ENCODE measurements at regions not wholly inside any gene's neighbourhood (a gene's known extent, or its start where the extent isn't known, plus 50 kb on each side); places are given as distances from the start of the nearest gene placed in this dataset.

- Histone ChIP-seq H3K27me3 (ENCODE audit: insufficient read depth, low read length) (no peaks in the 10 kb centered on the region; the same call in 1 of the 2 replicates), H2BK20ac (ENCODE audit: low read depth, low read length, poor library complexity, severe bottlenecking) (no peak overlapping the region), H2BK5ac (ENCODE audit: insufficient read length, low read length) (no peak overlapping the region), H4K20me1 (ENCODE audit: control insufficient read depth, insufficient read depth, insufficient read length) (no peaks in the 10 kb centered on the region), H3K27ac (ENCODE audit: insufficient read length, low read depth, low read length) (no peak overlapping the region), H3K79me2 (ENCODE audit: insufficient read depth, low read length) (no peaks in the 10 kb centered on the region), H3K4me2 (ENCODE audit: insufficient read depth, insufficient read length, low read length) (no peak overlapping the region), H2AK5ac (ENCODE audit: insufficient read length, low read length) (no peak overlapping the region), H4K8ac (replicated peaks; ENCODE audit: insufficient read length, low read depth, low read length) (no peak overlapping the region), H3K56ac (ENCODE audit: insufficient read length, low read depth, low read length) (no peak overlapping the region), H3K14ac (ENCODE audit: insufficient read depth, low read length) (no peak overlapping the region), H2BK15ac (ENCODE audit: low read depth, low read length) (no peak overlapping the region), H3K9ac (ENCODE audit: extremely low read depth, insufficient read length, low read length) (no peak overlapping the region), H3K4me1 (ENCODE audit: insufficient read depth, low read length) (no peaks in the 10 kb centered on the region), H2BK120ac (ENCODE audit: low read depth, low read length, poor library complexity, severe bottlenecking) (no peak overlapping the region), H3K9me3 (ENCODE audit: control insufficient read depth, low read depth, low read length) (no peaks in the 10 kb centered on the region), H3K4ac (ENCODE audit: low read depth, low read length) (no peak overlapping the region), H2BK12ac (ENCODE audit: insufficient read length, low read depth, low read length) (no peak overlapping the region), H3T11ph (ENCODE audit: low read length) (no peak overlapping the region), H2AFZ (ENCODE audit: low read length) (no peak overlapping the region), H4K91ac (ENCODE audit: insufficient read length, low read depth, low read length) (no peak overlapping the region), H3K23me2 (ENCODE audit: insufficient read length, low read depth, low read length, poor library complexity, severe bottlenecking) (no peaks in the 10 kb centered on the region), H3K79me1 (ENCODE audit: insufficient read depth, low read depth, low read length, poor library complexity, severe bottlenecking) (no peaks in the 10 kb centered on the region), H4K5ac (ENCODE audit: insufficient read length, low read depth, low read length) (no peak overlapping the region), H3K18ac (ENCODE audit: insufficient read length, low read depth, low read length) (no peak overlapping the region), H3K23ac (ENCODE audit: insufficient read length, low read depth, low read length) (no peak overlapping the region)
- H3K4me1 Mint-ChIP-seq = peaks cover 5 to 7% of the 10 kb centered on the region in 2 experiments
- peaks cover 1% of the 10 kb centered on the region; the same call in 1 of the 2 replicates for H3K27me3 Mint-ChIP-seq (ENCODE audit: low read depth)
- no peak overlapping the region for H3K4me3 Mint-ChIP-seq
- no peak for DNase-seq
- no peak for TF ChIP-seq CTCF (conservative IDR thresholded peaks at IDR 0.05)
- H3K36me3 Mint-ChIP-seq (ENCODE audit: insufficient read depth in 1 of 3, low read depth in 3 of 3) = peaks cover 3 to 7% (median 5%) of the 10 kb centered on the region in 3 experiments; a peak in 5 of 7 replicates
- no CpG with 5 or more reads among the region's 10 CpGs for WGBS (ENCODE audit: extremely low coverage, insufficient read length, low lambda C conversion rate)
- no peak overlapping the region for H3K27ac Mint-ChIP-seq
- peaks cover 7% of the 10 kb centered on the region in 2 experiments; a peak in 4 of 5 replicates for H3K9me3 Mint-ChIP-seq
These were observed 168.5 kb upstream of the DYNLRB2 start for GRCh38 chr16:80372341-80372740.

Measured in H9 (cell line).